HEK293 (cell line): ENCODE measurements at regions not wholly inside any gene's neighbourhood (a gene's known extent, or its start where the extent isn't known, plus 50 kb on each side); places are given as distances from the start of the nearest gene placed in this dataset.

ENCODE experiments used
- CTCF ChIA-PET: fragments of 350-600 bp; formaldehyde crosslinking; extraction: SDS; loops from one replicate; lab custom pipeline; 2021; ENCODE audit warnings: antibody characterized with exemption; lab: Yijun Ruan, JAX
- POLR2A ChIA-PET: fragments of 300-600 bp; formaldehyde crosslinking; extraction: SDS; loops from one replicate; lab custom pipeline; 2020; ENCODE audit warnings: antibody characterized with exemption, inconsistent platforms; lab: Yijun Ruan, JAX
- H3K27ac ChIP-seq: fragments of 200-500 bp; sonication (Bioruptor generic); 2 replicates; pipeline ENCODE4 v1.5.1; 2014; ENCODE audit warnings: low read depth, low read length, control low read depth, inconsistent platforms; ENCODE audit errors: extremely low read depth
- H3K36me3 ChIP-seq, 2 experiments: fragments of 200-500 bp in 1 of 2; sonication (Bioruptor generic) in 1 of 2; 1 replicate in 1 of 2; 2 replicates in 1 of 2; pipeline ENCODE4 v1.5.1; 2014 to 2017; ENCODE audit warnings: inconsistent platforms in 2 of 2, low read length in 2 of 2; ENCODE audit not compliant: control insufficient read depth in 2 of 2, insufficient read depth in 1 of 2
- H3K4me1 ChIP-seq: fragments of 200-500 bp; sonication (Bioruptor generic); 2 replicates; pipeline ENCODE4 v1.5.1; 2014; ENCODE audit warnings: mild to moderate bottlenecking, low read length, inconsistent platforms; ENCODE audit not compliant: control insufficient read depth, insufficient read depth
- H3K4me3 ChIP-seq: 2 replicates; pipeline ENCODE4 v1.5.1; 2011; ENCODE audit warnings: low read depth, mild to moderate bottlenecking, control low read depth, low read length, moderate library complexity
- H3K9me3 ChIP-seq: fragments of 200-500 bp; sonication (Bioruptor generic); 2 replicates; pipeline ENCODE4 v1.5.1; 2014; ENCODE audit warnings: low read depth, low read length, inconsistent platforms; ENCODE audit not compliant: control insufficient read depth, insufficient read depth
- CTCF ChIP-seq: fragments of 450-650 bp; formaldehyde crosslinking; IDR thresholded peaks from 2 replicates; pipeline ENCODE4 v1.5.1; 2016; ENCODE audit warnings: missing biosample characterization, missing genetic modification characterization
- GFI1B ChIP-seq: fragments of 450-650 bp; formaldehyde crosslinking; IDR thresholded peaks from 2 replicates; pipeline ENCODE4 v1.5.1; 2016; ENCODE audit warnings: missing biosample characterization, missing genetic modification characterization
- HOXC10 ChIP-seq: sonication (generic); formaldehyde crosslinking; IDR thresholded peaks from 2 replicates; pipeline ENCODE4 v1.8.1; 2023; ENCODE audit warnings: mild to moderate bottlenecking, missing genetic modification reagents
- KLF7 ChIP-seq: fragments of 450-650 bp; formaldehyde crosslinking; IDR thresholded peaks from 2 replicates; pipeline ENCODE4 v1.5.1; 2016; ENCODE audit warnings: missing biosample characterization, missing genetic modification characterization, borderline replicate concordance
- KLF8 ChIP-seq: fragments of 450-650 bp; formaldehyde crosslinking; IDR thresholded peaks from 2 replicates; pipeline ENCODE4 v1.5.1; 2016; ENCODE audit warnings: missing biosample characterization, missing genetic modification characterization
- ZBTB17 ChIP-seq: fragments of 450-650 bp; formaldehyde crosslinking; IDR thresholded peaks from 2 replicates; pipeline ENCODE4 v1.5.1; 2016; ENCODE audit warnings: missing biosample characterization, missing genetic modification characterization
- ZBTB6 ChIP-seq: fragments of 450-650 bp; formaldehyde crosslinking; IDR thresholded peaks from 2 replicates; pipeline ENCODE4 v1.5.1; 2017; ENCODE audit warnings: missing biosample characterization, missing genetic modification characterization
- ZBTB8A ChIP-seq: fragments of 450-650 bp; formaldehyde crosslinking; IDR thresholded peaks from 2 replicates; pipeline ENCODE4 v1.5.1; 2016; ENCODE audit warnings: missing biosample characterization, missing genetic modification characterization
- ZFP69B ChIP-seq: fragments of 450-650 bp; formaldehyde crosslinking; IDR thresholded peaks from 2 replicates; pipeline ENCODE4 v1.5.1; 2016; ENCODE audit warnings: missing biosample characterization, missing genetic modification characterization
- ZNF133 ChIP-seq: fragments of 450-650 bp; formaldehyde crosslinking; IDR thresholded peaks from 2 replicates; pipeline ENCODE4 v1.5.1; 2016; ENCODE audit warnings: missing biosample characterization, missing genetic modification characterization
- ZNF362 ChIP-seq: fragments of 450-650 bp; formaldehyde crosslinking; IDR thresholded peaks from 2 replicates; pipeline ENCODE4 v1.5.1; 2016; ENCODE audit warnings: missing biosample characterization, missing genetic modification characterization
- ZNF549 ChIP-seq: fragments of 450-650 bp; IDR thresholded peaks from 2 replicates; pipeline ENCODE4 v1.5.1; 2018; ENCODE audit warnings: missing biosample characterization, missing genetic modification characterization, mild to moderate bottlenecking, inconsistent platforms, moderate library complexity
- ZNF555 ChIP-seq: fragments of 450-650 bp; formaldehyde crosslinking; conservative IDR thresholded peaks from 2 replicates; pipeline ENCODE4 v1.5.1; 2017; ENCODE audit warnings: missing biosample characterization, mild to moderate bottlenecking, missing genetic modification characterization, inconsistent platforms
- ZNF558 ChIP-seq: fragments of 450-650 bp; formaldehyde crosslinking; IDR thresholded peaks from 2 replicates; pipeline ENCODE4 v1.5.1; 2016; ENCODE audit warnings: missing biosample characterization, missing genetic modification characterization
- ZNF560 ChIP-seq: fragments of 450-650 bp; formaldehyde crosslinking; IDR thresholded peaks from 2 replicates; pipeline ENCODE4 v1.5.1; 2017; ENCODE audit warnings: missing biosample characterization, missing genetic modification characterization, borderline replicate concordance
- ZNF571 ChIP-seq: fragments of 450-650 bp; formaldehyde crosslinking; IDR thresholded peaks from 2 replicates; pipeline ENCODE4 v1.5.0; 2017; ENCODE audit warnings: missing biosample characterization, missing genetic modification characterization
- ZNF626 ChIP-seq: fragments of 450-650 bp; sonication (Bioruptor Pico); formaldehyde crosslinking; IDR thresholded peaks from 2 replicates; pipeline ENCODE4 v1.5.1; 2018; ENCODE audit warnings: missing biosample characterization, missing genetic modification characterization, inconsistent platforms
- ZNF76 ChIP-seq: fragments of 450-650 bp; formaldehyde crosslinking; IDR thresholded peaks from 2 replicates; pipeline ENCODE4; 2016; ENCODE audit warnings: low read depth, missing biosample characterization, missing genetic modification characterization, borderline replicate concordance
- ZNF776 ChIP-seq: fragments of 450-650 bp; formaldehyde crosslinking; IDR thresholded peaks from 2 replicates; pipeline ENCODE4 v1.5.0; 2017; ENCODE audit warnings: missing biosample characterization, missing genetic modification characterization, borderline replicate concordance
- ZNF830 ChIP-seq: fragments of 450-650 bp; IDR thresholded peaks from 2 replicates; pipeline ENCODE4 v1.5.0; 2018; ENCODE audit warnings: missing biosample characterization, missing genetic modification characterization, low read depth, mild to moderate bottlenecking, moderate library complexity
- ZSCAN16 ChIP-seq: fragments of 450-650 bp; formaldehyde crosslinking; IDR thresholded peaks from 2 replicates; pipeline ENCODE4 v1.5.1; 2016; ENCODE audit warnings: missing biosample characterization, missing genetic modification characterization

- ChIA-PET CTCF (no interaction called here), POLR2A (no interaction called here)
- Histone ChIP-seq H3K4me3 (no peak overlapping the region), H3K36me3 (no peaks in the 10 kb centered on the region), H3K27ac (no peak overlapping the region), H3K4me1 (no peaks in the 10 kb centered on the region), H3K9me3 (no peaks in the 10 kb centered on the region)
- no peak for TF ChIP-seq ZNF555 (tag by site-specific recombination)
- no peak for TF ChIP-seq ZBTB6
- TF ChIP-seq, all 188 proteins: peak for 0
These were observed 1075.9 kb downstream of the ZPLD1 start for GRCh38 chr3:103510760-103511159.

GRCh38 chr3:103511891-103512290 is 1077.1 kb downstream of the ZPLD1 start:
- TF ChIP-seq GFI1B (tag by site-specific recombination): no peak
- TF ChIP-seq ZNF133: no peak
- no peak for TF ChIP-seq ZBTB17
- no peak for TF ChIP-seq CTCF (tag by site-specific recombination)
- no peak for TF ChIP-seq KLF8 (tag by site-specific recombination)
- TF ChIP-seq ZBTB8A (tag by site-specific recombination): no peak
- TF ChIP-seq ZFP69B (tag by site-specific recombination): no peak
- TF ChIP-seq ZNF626 (tag by site-specific recombination): no peak
- TF ChIP-seq ZNF362: no peak
- TF ChIP-seq ZNF549 (tag by site-specific recombination): no peak
- no peak for TF ChIP-seq ZNF776 (tag by site-specific recombination)
- TF ChIP-seq ZBTB6: no peak
- TF ChIP-seq ZSCAN16 (tag by site-specific recombination): no peak
- TF ChIP-seq ZNF558 (tag by site-specific recombination): no peak
- no peak for TF ChIP-seq ZNF560 (tag by site-specific recombination)
- no peak for TF ChIP-seq KLF7
- TF ChIP-seq HOXC10 (CRISPR knock-in tag): no peak
- no peak for TF ChIP-seq ZNF76 (tag by site-specific recombination)
- TF ChIP-seq ZNF830 (tag by site-specific recombination): no peak
- no peak for TF ChIP-seq ZNF571 (tag by site-specific recombination)
- ChIA-PET CTCF (no interaction called here), POLR2A (no interaction called here)

More at GRCh38 chr3:103511891-103512290, 1077.1 kb downstream of the ZPLD1 start:
- Histone ChIP-seq H3K9me3 (no peaks in the 10 kb centered on the region), H3K4me3 (no peak overlapping the region), H3K36me3 (no peaks in the 10 kb centered on the region), H3K27ac (no peak overlapping the region), H3K4me1 (no peaks in the 10 kb centered on the region)
